TTC549 (cell line): ENCODE measurements at regions not wholly inside any gene's neighbourhood (a gene's known extent, or its start where the extent isn't known, plus 50 kb on each side); places are given as distances from the start of the nearest gene placed in this dataset.

Experiments
- FAIRE-seq: peaks from 2 replicates; lab custom pipeline; 2012; peaks lifted over from hg19 to GRCh38; lab: Jason Lieb, UNC

- no peak for FAIRE-seq
Observed at GRCh38 chr16:74232806-74233465, 63.7 kb upstream of the PSMD7 start.

- no peak for FAIRE-seq
Observed at GRCh38 chr16:74230126-74230525, 66.5 kb upstream of the PSMD7 start.

DNA sequence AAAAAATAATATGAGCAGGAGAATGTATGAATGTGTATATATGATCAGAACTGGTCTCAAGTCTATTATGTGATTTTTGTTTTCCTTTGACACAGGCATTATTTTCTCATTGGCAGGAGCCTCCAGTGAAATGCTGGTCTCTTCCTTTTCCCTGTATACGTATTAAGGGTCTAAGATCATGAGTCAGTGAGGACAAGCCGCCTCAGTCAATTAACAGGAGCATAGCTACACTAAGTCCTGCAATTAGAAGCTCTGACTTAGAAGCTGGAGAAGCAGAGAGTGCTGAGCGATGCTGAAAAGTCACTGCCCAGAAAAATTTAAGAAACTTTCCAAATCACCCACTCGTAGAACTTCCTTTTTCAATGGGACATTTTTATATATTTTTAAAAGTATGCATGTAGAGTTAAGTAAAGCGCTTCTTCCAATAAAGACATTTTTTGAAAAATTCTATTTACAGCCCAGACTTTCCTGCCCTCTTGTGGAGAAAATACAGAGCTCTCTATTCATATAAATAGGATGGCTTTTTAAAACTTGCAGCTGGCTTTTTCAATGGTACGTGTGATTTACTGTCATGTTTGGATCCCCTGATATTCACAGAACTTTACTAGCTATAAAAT, 70.2 kb upstream of the PSMD7 start:
- peak; percentile 92 for FAIRE-seq

DNA sequence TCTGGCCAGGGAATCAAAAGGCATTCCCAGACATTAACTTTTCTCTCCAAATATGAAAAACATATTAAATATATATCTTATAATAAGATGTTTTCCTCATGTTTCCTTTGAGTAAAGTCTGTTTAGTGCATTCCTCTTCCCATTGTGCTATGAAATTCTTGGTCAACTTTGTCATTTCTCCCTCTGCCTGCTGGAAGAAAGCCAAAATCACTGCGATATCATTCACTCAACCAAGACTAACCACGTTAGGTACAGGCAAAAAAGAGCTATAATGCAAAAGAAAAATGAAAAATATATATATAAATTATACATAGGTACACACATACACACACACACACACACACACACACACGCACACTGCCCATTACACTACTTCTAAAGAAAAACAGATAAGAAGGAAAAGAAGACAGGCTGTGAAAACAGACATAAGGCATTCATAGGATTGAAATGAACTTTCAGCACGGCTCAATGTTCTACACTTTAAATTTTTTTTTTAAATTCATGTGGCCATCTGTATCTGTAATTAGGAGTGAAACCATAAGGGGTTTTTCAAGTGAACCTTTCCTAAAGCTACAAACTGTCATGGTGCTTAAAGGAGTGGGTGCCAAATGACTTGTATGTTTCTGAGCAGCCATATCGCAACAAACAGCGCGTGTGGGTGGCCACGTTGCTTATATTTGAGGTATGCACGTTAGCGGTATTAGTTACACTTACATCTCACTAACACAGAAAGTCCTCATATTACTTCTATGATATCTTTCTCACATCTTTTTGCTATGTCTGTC, 71.6 kb upstream of the PSMD7 start:
- FAIRE-seq: no peak

GRCh38 chr16:74221828-74222227, 74.8 kb upstream of the PSMD7 start:
- no peak for FAIRE-seq

GRCh38 chr16:74219706-74220105, 76.9 kb upstream of the PSMD7 start:
- FAIRE-seq: no peak

DNA sequence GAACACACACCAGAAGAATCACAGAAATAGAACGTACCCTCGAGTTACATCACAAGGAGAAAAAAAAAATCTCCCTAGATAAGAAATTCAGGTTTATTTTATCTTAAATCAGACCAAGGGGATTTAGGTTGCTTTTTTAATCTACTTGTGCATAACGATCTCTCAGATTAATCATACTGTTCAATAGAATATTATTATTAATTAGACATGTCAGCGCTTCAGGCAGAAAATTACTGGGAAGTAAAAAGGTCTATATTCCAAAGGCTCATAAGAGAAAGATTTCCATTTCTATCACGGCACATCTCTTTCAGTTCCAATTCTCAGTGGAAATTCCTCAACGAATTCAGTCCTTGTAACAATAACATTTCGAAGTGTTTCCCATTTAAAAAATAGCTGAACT, 77.7 kb upstream of the PSMD7 start:
- FAIRE-seq: no peak

DNA sequence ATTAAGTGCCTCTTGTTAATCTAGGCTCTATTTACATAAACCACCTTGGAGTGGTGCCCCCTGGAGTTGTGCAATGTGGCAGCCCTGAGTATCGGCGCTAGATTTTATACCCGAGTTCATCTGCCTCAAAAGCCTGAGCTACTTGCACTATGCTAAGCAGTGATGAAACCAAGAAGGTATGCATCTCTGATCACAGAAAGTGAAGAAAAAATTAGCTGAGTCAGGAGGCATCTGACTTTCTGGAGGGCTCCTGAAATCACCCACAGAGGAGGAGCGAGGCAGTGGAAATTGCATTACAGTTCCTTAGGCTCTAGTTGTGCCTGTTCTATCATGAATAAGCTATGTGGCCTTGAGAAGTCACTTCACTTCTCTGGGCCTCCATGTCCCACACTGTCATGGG, 80.3 kb upstream of the PSMD7 start:
- FAIRE-seq: no peak

DNA sequence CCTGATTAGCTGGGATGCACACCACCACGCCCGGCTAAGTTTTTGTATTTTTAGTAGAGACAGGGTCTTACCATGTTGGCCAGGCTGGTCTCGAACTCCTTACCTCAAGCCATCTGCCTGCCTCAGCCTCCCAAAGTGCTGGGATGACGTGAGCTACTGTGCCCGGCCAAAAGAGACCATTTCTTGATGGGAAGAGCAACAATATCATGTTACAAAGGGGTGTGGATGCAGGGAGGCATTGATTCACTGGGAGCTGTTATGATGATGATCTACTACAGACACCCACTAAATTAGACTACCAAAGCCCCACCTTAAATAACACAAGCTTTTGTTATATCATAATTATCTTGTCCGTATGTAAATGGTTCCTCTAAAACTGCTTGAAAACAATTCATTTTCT, 81.4 kb upstream of the PSMD7 start:
- no peak for FAIRE-seq

DNA sequence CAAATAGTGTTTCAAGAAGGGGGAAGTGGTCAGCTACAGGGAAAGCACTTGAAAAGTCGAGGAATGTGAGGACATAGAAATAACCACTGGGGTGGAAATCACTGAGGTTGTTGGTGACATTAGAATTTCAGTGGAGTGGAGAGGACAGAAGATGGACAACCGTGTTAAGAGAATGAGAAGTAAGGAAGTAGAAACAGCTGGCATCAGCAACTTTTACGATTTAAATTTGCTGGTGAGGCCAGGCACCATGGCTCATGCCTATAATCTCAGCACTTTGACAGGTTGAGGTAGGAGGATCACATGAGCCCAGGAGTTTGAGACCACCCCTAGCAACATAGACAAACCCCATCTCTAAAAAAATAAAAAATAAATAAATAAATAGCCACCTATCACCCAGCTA, 83.2 kb upstream of the PSMD7 start:
- FAIRE-seq: no peak

GRCh38 chr16:74210245-74210644, 86.4 kb upstream of the PSMD7 start:
- FAIRE-seq: no peak

DNA sequence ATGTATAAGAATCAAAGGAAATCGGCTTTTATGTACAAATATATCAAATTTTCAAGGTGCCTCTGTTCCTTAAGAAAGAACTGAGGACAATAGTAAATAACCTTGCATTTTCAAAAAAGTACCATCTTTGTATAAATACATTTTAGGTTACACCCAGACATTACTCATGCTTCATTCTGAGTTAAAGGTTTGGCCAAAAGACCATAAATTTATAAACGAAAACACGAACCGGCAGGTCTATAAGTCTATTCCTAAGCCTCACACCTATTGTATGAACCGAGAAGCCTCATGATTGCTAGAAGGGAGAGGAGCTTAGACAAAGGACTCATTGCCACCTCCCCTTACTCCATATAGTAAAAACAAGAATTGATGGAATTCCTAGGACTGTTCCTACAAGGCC, 94.6 kb upstream of the PSMD7 start:
- FAIRE-seq: peak; percentile 84

DNA sequence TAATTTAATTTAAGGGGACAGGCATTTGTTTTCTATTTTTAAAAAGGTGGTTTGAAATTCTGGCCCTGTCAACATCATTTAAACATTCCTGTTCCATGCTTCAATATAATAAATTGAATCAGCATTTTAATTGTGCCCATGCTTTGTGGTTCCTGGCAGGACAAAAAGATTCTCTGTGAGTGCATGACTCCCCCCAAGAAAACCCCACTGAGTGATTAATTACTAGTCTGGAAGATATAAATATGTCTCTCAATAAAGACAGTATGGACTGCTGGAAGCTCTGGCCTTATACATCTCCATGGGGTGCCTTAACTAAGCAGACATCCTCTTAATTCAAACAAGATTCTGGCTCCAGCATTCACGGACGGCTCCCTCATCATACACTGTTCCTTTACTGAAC, 95.0 kb upstream of the PSMD7 start:
- FAIRE-seq: no peak

- FAIRE-seq: no peak
Observed at GRCh38 chr16:74200921-74201320, 95.7 kb upstream of the PSMD7 start.

- no peak for FAIRE-seq
Observed at GRCh38 chr16:74199842-74200124, 96.8 kb upstream of the PSMD7 start.

DNA sequence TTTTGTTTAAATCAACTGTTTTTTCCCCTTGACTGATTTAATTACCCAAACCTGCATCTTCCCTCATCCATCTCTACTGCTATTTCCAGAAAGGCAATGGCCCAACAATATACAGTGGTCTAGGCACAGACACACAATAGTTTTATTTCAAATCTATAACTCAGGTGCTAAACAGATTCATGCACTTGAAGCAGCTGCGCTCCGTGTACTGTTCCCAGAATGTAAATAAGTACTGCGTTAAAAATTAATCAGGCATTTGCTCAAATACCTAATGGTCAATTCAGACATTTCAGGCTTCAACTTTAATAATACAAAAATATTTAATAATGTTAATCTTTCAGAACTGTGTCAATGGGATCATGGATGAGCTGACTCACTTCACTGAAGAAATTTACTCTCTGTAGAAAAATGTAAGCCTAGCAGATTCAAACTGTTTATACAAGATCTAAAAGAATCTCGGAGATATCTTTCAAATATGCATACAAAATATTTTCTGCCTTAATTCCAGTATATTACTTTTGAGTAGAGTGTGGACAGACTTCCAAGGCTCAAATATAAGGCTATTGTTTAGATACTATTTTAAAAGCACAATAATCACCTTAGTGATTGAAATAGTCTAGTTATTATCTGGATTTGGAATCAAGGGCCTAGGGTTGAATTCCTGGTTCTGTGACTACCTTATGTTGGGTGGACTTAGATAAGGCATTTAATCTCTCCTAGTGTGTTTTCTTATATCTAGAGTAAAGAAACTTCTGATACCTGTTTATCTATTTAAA, 97.4 kb upstream of the PSMD7 start:
- peak; percentile 78 for FAIRE-seq

DNA sequence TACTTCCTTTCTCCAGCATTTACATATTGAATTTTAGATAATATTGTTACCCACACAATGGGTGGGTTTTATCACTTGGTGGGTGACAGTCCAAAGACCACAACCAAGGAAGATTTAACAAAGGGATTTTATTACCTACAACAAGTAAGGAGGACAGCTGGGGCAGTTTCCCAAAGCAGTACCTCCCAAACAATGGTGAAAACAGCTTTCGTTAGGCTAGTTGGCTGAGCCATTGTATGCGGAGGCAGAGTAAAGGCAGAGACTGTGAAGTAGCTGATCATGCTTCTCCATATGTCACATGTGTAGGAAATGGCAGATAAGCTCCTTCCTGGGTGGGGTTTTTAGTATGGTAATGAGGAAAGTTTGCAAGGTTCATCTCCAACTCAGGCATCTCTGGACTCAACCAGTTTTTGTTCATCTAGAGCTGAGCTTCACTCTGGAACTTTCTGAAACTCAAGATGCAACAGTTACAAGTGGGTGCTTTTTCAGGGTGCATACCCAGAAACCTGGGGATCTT, 104.3 kb upstream of the PSMD7 start:
- FAIRE-seq: no peak

DNA sequence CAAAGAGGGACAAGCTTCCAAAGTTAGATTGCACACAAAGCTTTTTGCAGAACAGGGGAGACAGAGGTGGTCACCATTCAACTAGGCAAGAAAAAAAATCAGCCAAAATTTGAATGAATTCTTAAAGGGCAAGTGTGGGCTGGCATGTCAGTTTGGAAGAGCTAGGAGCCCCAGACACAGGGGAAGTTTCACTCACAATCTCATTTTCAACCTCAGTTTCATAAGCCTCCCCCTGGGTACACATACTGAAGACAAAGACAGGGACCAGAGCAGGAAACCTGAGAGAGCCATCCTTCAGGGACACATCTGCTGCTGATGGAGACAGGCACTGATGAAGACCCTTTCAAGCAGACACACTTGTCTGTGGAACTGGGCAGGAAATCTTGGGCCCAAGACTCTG, 106.3 kb upstream of the PSMD7 start:
- FAIRE-seq: no peak

DNA sequence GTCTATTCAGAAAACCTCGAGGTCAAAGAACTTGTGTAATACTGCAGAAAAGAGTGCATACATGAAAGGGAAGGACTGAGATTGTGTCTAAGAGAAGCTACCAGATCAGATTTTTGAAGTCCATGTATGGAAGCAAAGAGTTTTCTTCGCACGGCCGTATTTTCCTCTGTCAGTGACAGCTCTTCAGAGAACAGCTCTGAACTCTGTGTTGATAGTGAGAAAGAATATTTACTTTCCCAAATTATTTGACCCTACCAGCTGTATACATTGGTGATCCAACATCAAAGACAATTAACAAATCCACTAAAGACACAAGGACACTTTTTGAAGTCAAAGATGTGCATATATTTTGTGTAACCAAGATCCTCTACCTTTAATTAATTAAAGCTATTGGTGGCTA, 107.8 kb upstream of the PSMD7 start:
- no peak for FAIRE-seq

- no peak for FAIRE-seq
Observed at GRCh38 chr16:74186561-74186971, 110.0 kb upstream of the PSMD7 start.

GRCh38 chr16:74184839-74185238, 111.8 kb upstream of the PSMD7 start:
- FAIRE-seq: no peak

DNA sequence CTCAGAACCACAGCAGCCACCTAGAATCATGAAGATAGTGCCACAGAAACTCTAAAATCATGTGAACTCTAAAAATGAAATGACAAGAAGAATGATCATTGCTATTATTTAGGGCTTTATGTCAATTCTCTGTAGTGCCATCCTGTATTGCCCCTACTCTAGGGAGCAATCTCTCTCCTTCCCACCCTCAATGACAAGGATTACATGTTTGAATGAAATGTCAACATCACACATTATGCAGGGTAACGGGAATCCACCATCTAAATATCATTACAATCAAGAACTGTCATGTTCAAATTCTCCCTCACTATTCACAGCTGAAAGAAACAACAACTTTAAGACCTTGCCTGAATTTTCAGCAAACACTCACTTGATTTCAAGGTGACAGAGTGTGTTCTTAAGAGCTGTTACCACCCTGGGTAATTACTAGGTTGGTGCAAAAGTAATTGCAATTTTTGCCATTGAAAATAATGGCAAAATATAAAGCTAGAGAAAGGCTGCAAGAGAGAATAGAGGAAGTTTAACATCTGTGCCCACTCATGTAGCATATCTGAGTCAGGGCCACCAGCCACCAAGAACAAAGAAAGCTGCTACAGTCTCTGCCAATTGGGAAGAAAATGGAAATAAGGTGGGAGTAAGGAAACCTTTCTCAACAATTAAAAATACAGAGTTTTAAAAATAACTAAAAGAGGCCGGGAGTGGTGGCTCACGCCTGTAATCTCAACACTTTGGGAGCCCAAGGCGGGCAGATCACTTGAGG, 112.8 kb upstream of the PSMD7 start:
- FAIRE-seq: no peak
